ENCODE measurements at regions not wholly inside any gene's neighbourhood (a gene's known extent, or its start where the extent isn't known, plus 50 kb on each side); places are given as distances from the start of the nearest gene placed in this dataset.

DNA sequence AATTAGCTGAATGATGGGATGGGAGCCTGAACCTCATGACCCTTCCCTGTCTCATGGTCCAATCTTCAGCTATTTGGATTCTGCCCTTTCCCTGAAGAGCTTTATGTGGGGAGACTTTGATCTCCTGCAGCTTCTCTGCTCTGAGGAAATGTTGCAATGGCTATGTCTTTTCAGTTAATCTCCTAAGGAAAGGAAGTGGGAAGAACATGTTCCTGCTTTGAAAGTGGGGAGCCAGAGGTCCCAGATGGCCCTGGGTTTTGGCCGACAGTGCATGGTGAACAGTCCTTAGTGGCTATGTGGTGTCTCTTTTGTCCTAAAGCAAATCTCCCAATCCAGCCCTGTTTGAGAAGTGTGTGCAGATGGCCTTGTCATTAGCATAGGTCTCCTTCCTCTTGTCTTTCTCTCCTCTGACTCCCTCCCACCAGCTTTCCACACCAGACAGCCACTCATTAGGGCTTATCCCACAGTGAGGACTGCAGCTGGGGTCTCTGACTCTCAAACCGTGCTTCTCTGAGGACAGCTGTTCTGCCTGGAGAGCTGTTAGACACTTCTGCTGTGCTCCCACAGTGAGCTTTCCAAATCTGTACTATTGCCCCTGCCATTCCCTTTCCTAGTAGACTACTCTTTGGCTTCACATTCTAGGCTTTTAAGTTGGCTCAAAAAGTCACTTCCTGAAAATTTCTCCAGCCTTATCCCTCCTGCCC is 365.8 kb upstream of the UMPS start:
- no peak for TF ChIP-seq EP300 (IDR thresholded peaks at IDR 0.05)
- TF ChIP-seq, protein P1, sequence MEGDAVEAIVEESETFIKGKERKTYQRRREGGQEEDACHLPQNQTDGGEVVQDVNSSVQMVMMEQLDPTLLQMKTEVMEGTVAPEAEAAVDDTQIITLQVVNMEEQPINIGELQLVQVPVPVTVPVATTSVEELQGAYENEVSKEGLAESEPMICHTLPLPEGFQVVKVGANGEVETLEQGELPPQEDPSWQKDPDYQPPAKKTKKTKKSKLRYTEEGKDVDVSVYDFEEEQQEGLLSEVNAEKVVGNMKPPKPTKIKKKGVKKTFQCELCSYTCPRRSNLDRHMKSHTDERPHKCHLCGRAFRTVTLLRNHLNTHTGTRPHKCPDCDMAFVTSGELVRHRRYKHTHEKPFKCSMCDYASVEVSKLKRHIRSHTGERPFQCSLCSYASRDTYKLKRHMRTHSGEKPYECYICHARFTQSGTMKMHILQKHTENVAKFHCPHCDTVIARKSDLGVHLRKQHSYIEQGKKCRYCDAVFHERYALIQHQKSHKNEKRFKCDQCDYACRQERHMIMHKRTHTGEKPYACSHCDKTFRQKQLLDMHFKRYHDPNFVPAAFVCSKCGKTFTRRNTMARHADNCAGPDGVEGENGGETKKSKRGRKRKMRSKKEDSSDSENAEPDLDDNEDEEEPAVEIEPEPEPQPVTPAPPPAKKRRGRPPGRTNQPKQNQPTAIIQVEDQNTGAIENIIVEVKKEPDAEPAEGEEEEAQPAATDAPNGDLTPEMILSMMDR (IDR thresholded peaks at IDR 0.05), result no peak
- no peak for TF ChIP-seq POLR2A (IDR thresholded peaks at IDR 0.05)
